ENCODE measurements at regions not wholly inside any gene's neighbourhood (a gene's known extent, or its start where the extent isn't known, plus 50 kb on each side); places are given as distances from the start of the nearest gene placed in this dataset.

GRCh38 chr2:78910376-78910775, 115.1 kb upstream of the REG3G start:
- Histone ChIP-seq H4K20me1 (ENCODE audit: insufficient read depth, low read length) (no peaks in the 10 kb centered on the region), H3K9me1 (ENCODE audit: insufficient read depth, low read length) (no peaks in the 10 kb centered on the region), H3K18ac (ENCODE audit: low read depth, low read length) (no peak overlapping the region), H4K5ac (ENCODE audit: low read depth, low read length) (no peak overlapping the region), H3K23ac (ENCODE audit: low read depth, low read length) (no peak overlapping the region), H3K9ac (ENCODE audit: low read depth, low read length) (no peak overlapping the region), H2AK9ac (replicated peaks; ENCODE audit: low read depth, low read length, poor library complexity) (no peak overlapping the region), H2BK15ac (ENCODE audit: low read depth, low read length) (no peak overlapping the region), H4K91ac (ENCODE audit: insufficient read depth, low read depth, low read length) (no peak overlapping the region), H3K4me3 (ENCODE audit: insufficient read depth, low read depth, low read length) (no peak overlapping the region), H3K36me3 (ENCODE audit: control insufficient read depth, insufficient read depth, low read length) (no peaks in the 10 kb centered on the region), H4K8ac (ENCODE audit: low read depth in 2 of 2, low read length in 2 of 2) (no peak overlapping the region), H3K4me2 (ENCODE audit: low read depth, low read length) (no peak overlapping the region), H2BK120ac (ENCODE audit: low read depth, low read length) (no peak overlapping the region), H3K27ac (ENCODE audit: insufficient read depth, low read length) (no peak overlapping the region), H2BK5ac (ENCODE audit: low read depth, low read length, poor library complexity, severe bottlenecking) (no peak overlapping the region), H3K14ac (replicated peaks; ENCODE audit: low read depth, low read length) (no peak overlapping the region), H3K4ac (ENCODE audit: low read depth, low read length) (no peak overlapping the region), H3K27me3 (ENCODE audit: control insufficient read depth, insufficient read depth, low read length) (no peaks in the 10 kb centered on the region), H2AK5ac (ENCODE audit: low read depth, low read length) (no peak overlapping the region), H2AFZ (replicated peaks; ENCODE audit: low read length, poor library complexity) (no peak overlapping the region), H3K9me3 (ENCODE audit: control insufficient read depth, insufficient read depth, low read length) (0 out of 2 replicates have a peak, but pooled peaks cover 2% of the 10 kb centered on the region), H2BK20ac (ENCODE audit: low read depth, low read length) (no peak overlapping the region), H3K56ac (ENCODE audit: extremely low read depth, insufficient read depth, low read length) (no peak overlapping the region), H3K79me1 (ENCODE audit: low read depth in 1 of 2, low read length in 2 of 2) (no peaks in the 10 kb centered on the region), H3K4me1 (ENCODE audit: control insufficient read depth, insufficient read depth, low read length) (no peaks in the 10 kb centered on the region)
- intact Hi-C loops (cut with micrococcal nuclease) (no loop called here), dilution Hi-C loops (cut with HindIII; ENCODE audit: low sequenced_read_pairs, unreplicated experiment) (no loop called here), in situ Hi-C loops (cut with MboI; ENCODE audit: low sequenced_read_pairs) (no loop called here)
- CTCF ChIA-PET = no interaction called here
- no peak for DNase-seq
- TF ChIP-seq, protein P1, sequence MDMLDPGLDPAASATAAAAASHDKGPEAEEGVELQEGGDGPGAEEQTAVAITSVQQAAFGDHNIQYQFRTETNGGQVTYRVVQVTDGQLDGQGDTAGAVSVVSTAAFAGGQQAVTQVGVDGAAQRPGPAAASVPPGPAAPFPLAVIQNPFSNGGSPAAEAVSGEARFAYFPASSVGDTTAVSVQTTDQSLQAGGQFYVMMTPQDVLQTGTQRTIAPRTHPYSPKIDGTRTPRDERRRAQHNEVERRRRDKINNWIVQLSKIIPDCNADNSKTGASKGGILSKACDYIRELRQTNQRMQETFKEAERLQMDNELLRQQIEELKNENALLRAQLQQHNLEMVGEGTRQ (IDR thresholded peaks at IDR 0.05; ENCODE audit: low read depth, low read length) = no peak
- TF ChIP-seq RAD21 (IDR thresholded peaks at IDR 0.05; ENCODE audit: low read length) (no peak), SMC3 (IDR thresholded peaks at IDR 0.05; ENCODE audit: low read depth, low read length) (no peak), RCOR1 (IDR thresholded peaks at IDR 0.05; ENCODE audit: insufficient replicate concordance, low read length) (no peak)
- BruUV-seq (replicated peaks) = no TSS peak
- WGBS, 2 experiments (ENCODE audit: extremely low coverage in 2 of 2, insufficient read length in 1 of 2) = 40% methylated on average over 1 of the region's 3 CpGs; no CpG with 5 or more reads in 1 of the 2 experiments
- ATAC-seq (ENCODE audit: low read depth) = no peak
- POLR2A ChIA-PET (ENCODE audit: unreplicated experiment) = no interaction called here

All from IMR-90 (cell line).